Hepatocyte (in vitro differentiated cells): ENCODE measurements at regions not wholly inside any gene's neighbourhood (a gene's known extent, or its start where the extent isn't known, plus 50 kb on each side); places are given as distances from the start of the nearest gene placed in this dataset.

ENCODE experiments used
- DNase-seq: peaks from one replicate; pipeline ENCODE4 v3.0.0-alpha.2; 2016; ENCODE audit warnings: low spot score
- H2AFZ ChIP-seq: fragments of 200-600 bp; sonication (generic); 2 replicates; pipeline ENCODE4 v1.6.0; 2016; ENCODE audit warnings: antibody characterized with exemption, mild to moderate bottlenecking
- H3K27ac ChIP-seq: fragments of 200-600 bp; sonication (generic); 2 replicates; pipeline ENCODE4 v1.5.1; 2016; ENCODE audit warnings: mild to moderate bottlenecking
- H3K27me3 ChIP-seq: fragments of 200-600 bp; sonication (generic); 2 replicates; pipeline ENCODE4 v1.6.1; 2016
- H3K36me3 ChIP-seq: fragments of 200-600 bp; sonication (generic); replicated peaks from 2 replicates; pipeline ENCODE4 v1.5.1; 2016; ENCODE audit warnings: low read depth; ENCODE audit not compliant: insufficient read depth
- H3K4me1 ChIP-seq: fragments of 200-600 bp; sonication (generic); 2 replicates; pipeline ENCODE4 v1.5.1; 2016; ENCODE audit warnings: mild to moderate bottlenecking, moderate library complexity; ENCODE audit not compliant: insufficient read depth
- H3K4me2 ChIP-seq: fragments of 200-600 bp; sonication (generic); 2 replicates; pipeline ENCODE4 v1.6.0; 2016
- H3K4me3 ChIP-seq: fragments of 200-600 bp; sonication (generic); 2 replicates; pipeline ENCODE4 v1.5.1; 2016; ENCODE audit warnings: mild to moderate bottlenecking
- H3K79me2 ChIP-seq: fragments of 200-600 bp; sonication (generic); 2 replicates; pipeline ENCODE4 v1.6.0; 2017; ENCODE audit warnings: mild to moderate bottlenecking
- H3K9me2 ChIP-seq: fragments of 200-600 bp; sonication (generic); replicated peaks from 2 replicates; pipeline ENCODE4 v1.6.0; 2017; ENCODE audit warnings: mild to moderate bottlenecking; ENCODE audit not compliant: insufficient read depth
- H3K9me3 ChIP-seq: fragments of 200-600 bp; sonication (generic); 2 replicates; pipeline ENCODE4 v1.5.1; 2016; ENCODE audit warnings: low read depth, mild to moderate bottlenecking
- H4K20me1 ChIP-seq: fragments of 200-600 bp; sonication (generic); 2 replicates; pipeline ENCODE4 v1.6.0; 2016; ENCODE audit warnings: mild to moderate bottlenecking; ENCODE audit not compliant: insufficient read depth, poor library complexity, severe bottlenecking
- EZH2 ChIP-seq: fragments of 200-600 bp; sonication (generic); IDR thresholded peaks from 2 replicates; pipeline ENCODE4 v1.6.1; 2016; ENCODE audit warnings: antibody characterized with exemption, mild to moderate bottlenecking, borderline replicate concordance
- EZH2phosphoT487 ChIP-seq: fragments of 200-600 bp; sonication (generic); IDR thresholded peaks from one replicate; pipeline ENCODE4 v1.6.1; 2018; ENCODE audit warnings: antibody characterized with exemption, mild to moderate bottlenecking, low read depth, moderate library complexity; ENCODE audit not compliant: unreplicated experiment, severe bottlenecking
- WGBS: methylation state at CpG from one replicate; pipeline ENCODE4 v1.1.6; 2016; ENCODE audit warnings: low lambda C conversion rate; ENCODE audit errors: missing lambda C conversion rate; 5-methylcytosine and 5-hydroxymethylcytosine counted together
- TF ChIP-seq, protein P1 (sequence below): fragments of 200-600 bp; sonication (generic); IDR thresholded peaks from 2 replicates; pipeline ENCODE4 v1.5.1; 2016; ENCODE audit warnings: antibody characterized with exemption, mild to moderate bottlenecking; ENCODE audit not compliant: poor library complexity

DNA sequence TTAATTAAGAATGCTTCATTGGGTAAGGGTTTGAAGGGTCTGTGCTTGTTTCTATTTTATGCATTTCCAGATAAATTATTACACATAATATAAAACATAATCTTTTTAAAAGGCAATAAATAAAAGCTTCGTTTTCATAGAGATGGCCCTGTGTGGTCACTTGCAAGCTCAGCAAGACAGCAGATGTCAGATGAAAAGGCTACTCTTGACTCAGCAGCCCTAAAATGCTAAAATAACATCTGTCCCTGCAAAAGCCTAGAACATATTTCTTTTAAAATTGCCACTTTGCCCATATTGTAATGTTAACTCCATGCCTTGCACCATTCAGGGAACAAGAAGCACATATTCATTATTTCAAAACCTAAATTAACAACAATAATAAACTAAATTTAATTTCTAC lies 349.4 kb downstream of the CNTN3 start:
- H3K4me1 ChIP-seq, result no peaks in the 10 kb centered on the region
- H3K27ac ChIP-seq, result no peak overlapping the region
- TF ChIP-seq EZH2 (no peak), EZH2phosphoT487 (no peak)
- TF ChIP-seq, protein P1, sequence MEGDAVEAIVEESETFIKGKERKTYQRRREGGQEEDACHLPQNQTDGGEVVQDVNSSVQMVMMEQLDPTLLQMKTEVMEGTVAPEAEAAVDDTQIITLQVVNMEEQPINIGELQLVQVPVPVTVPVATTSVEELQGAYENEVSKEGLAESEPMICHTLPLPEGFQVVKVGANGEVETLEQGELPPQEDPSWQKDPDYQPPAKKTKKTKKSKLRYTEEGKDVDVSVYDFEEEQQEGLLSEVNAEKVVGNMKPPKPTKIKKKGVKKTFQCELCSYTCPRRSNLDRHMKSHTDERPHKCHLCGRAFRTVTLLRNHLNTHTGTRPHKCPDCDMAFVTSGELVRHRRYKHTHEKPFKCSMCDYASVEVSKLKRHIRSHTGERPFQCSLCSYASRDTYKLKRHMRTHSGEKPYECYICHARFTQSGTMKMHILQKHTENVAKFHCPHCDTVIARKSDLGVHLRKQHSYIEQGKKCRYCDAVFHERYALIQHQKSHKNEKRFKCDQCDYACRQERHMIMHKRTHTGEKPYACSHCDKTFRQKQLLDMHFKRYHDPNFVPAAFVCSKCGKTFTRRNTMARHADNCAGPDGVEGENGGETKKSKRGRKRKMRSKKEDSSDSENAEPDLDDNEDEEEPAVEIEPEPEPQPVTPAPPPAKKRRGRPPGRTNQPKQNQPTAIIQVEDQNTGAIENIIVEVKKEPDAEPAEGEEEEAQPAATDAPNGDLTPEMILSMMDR, result no peak
- no peak overlapping the region for H2AFZ ChIP-seq
- no peaks in the 10 kb centered on the region for H3K9me3 ChIP-seq
- 64% methylated on average over 1 of the region's 1 CpG for WGBS
- H3K4me3 ChIP-seq, result no peak overlapping the region
- no peaks in the 10 kb centered on the region for H4K20me1 ChIP-seq
- no peaks in the 10 kb centered on the region for H3K79me2 ChIP-seq
- peaks cover 5% of the 10 kb centered on the region for H3K27me3 ChIP-seq
- no peak for DNase-seq
- H3K4me2 ChIP-seq, result no peak overlapping the region
- no peaks in the 10 kb centered on the region for H3K36me3 ChIP-seq
- no peaks in the 10 kb centered on the region for H3K9me2 ChIP-seq

DNA sequence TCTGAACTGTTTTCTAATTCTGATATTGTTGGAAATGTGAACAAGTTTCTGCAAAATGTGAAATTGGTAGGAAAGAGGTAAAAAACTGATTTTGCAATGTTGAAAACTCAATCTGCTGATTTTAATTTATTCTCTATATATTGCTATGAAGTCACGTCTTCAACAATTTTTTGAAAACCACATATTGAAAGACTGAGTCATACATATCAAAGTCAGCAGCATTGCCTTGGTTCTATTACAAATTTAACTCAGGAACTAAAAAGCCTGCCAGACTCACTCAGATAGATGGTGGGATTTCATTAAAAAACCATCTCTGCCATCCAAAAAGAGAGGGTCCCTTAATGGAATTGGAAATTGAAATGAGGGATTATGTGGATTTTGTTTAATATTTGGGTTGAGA lies 351.4 kb downstream of the CNTN3 start:
- Histone ChIP-seq H3K4me1 (no peaks in the 10 kb centered on the region), H3K36me3 (no peaks in the 10 kb centered on the region), H3K27me3 (peaks cover 5% of the 10 kb centered on the region), H2AFZ (no peak overlapping the region), H4K20me1 (no peaks in the 10 kb centered on the region), H3K27ac (no peak overlapping the region), H3K79me2 (no peaks in the 10 kb centered on the region), H3K9me2 (no peaks in the 10 kb centered on the region), H3K9me3 (no peaks in the 10 kb centered on the region), H3K4me3 (no peak overlapping the region), H3K4me2 (no peak overlapping the region)
- DNase-seq, result no peak
- no peak for TF ChIP-seq EZH2phosphoT487
- TF ChIP-seq, protein P1, result no peak
- no peak for TF ChIP-seq EZH2
- WGBS, result 76% methylated on average over 1 of the region's 1 CpG

GRCh38 chr3:74233091-74233490 lies 381.4 kb downstream of the CNTN3 start:
- Histone ChIP-seq H3K4me3 (no peak overlapping the region), H3K27me3 (no peaks in the 10 kb centered on the region), H4K20me1 (no peaks in the 10 kb centered on the region), H2AFZ (peak overlapping the region; percentile 26), H3K9me3 (no peaks in the 10 kb centered on the region), H3K4me1 (no peaks in the 10 kb centered on the region), H3K36me3 (no peaks in the 10 kb centered on the region), H3K27ac (peak overlapping the region; percentile 25), H3K9me2 (no peaks in the 10 kb centered on the region), H3K4me2 (peak overlapping the region; percentile 46), H3K79me2 (no peaks in the 10 kb centered on the region)
- whole genome bisulfite sequencing, result 25% methylated on average over 3 of the region's 3 CpGs
- TF ChIP-seq EZH2phosphoT487, result no peak
- TF ChIP-seq, protein P1, result no peak
- no peak for TF ChIP-seq EZH2
- DNase-seq, result no peak

DNA sequence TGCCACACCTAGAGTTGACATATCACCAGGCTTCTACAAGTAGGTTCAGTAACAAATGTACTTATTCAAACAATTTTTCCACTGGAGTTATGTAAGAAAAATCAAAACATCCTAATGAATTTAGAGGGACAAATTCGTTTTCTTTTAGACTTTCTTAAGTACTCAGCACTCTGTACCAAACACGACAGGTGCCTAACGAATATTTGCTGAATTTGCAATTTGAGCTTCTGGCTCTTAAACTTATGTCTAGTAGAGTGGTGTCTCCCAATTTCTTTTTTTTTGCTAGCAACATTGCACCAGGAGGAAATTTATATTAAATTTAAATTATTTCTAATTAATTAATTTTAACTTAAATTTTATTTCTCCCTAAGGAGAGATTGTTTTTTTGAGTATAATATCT lies 397.0 kb downstream of the CNTN3 start:
- H3K4me3 ChIP-seq, result no peak overlapping the region
- H3K9me3 ChIP-seq, result no peaks in the 10 kb centered on the region
- H3K9me2 ChIP-seq, result no peaks in the 10 kb centered on the region
- H3K36me3 ChIP-seq, result no peaks in the 10 kb centered on the region
- H3K4me1 ChIP-seq, result no peaks in the 10 kb centered on the region
- H3K79me2 ChIP-seq, result no peaks in the 10 kb centered on the region
- TF ChIP-seq EZH2phosphoT487 (no peak), EZH2 (no peak)
- TF ChIP-seq, protein P1, result no peak
- H3K27me3 ChIP-seq, result no peaks in the 10 kb centered on the region
- WGBS, result 71% methylated on average over 3 of the region's 3 CpGs
- no peak overlapping the region for H3K4me2 ChIP-seq
- H3K27ac ChIP-seq, result no peak overlapping the region
- DNase-seq, result no peak
- no peaks in the 10 kb centered on the region for H4K20me1 ChIP-seq
- H2AFZ ChIP-seq, result no peak overlapping the region
